ENCODE measurements at regions not wholly inside any gene's neighbourhood (a gene's known extent, or its start where the extent isn't known, plus 50 kb on each side); places are given as distances from the start of the nearest gene placed in this dataset.
"Not testable (repeated sequence)": the region's sequence is repeated elsewhere in the genome, so short reads cannot be mapped to it uniquely, and the experiment has no call there.

DNA sequence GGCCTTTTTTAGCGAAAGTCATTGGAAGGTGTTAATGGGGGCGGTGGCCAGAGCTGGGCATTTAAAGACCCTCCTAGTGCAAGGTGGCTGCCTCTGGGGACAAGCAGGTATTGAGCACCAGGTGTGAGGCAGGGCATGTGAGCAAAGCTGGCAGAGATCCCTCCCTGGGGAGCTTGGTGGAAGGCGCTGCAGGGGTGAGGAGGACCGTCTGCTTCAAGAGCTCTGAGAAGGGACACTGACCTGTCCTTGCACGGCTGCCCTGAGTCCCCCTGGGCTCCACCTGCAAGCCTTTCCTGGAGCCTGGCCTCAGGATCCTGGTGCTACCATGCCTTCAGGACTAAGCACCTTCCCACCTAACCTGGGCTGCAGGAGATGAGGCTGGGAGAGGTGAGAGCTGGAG, 127.0 kb upstream of the CIBAR2 start:
- DNase-seq (ENCODE audit: low read depth in 3 of 3), result no peak

DNA sequence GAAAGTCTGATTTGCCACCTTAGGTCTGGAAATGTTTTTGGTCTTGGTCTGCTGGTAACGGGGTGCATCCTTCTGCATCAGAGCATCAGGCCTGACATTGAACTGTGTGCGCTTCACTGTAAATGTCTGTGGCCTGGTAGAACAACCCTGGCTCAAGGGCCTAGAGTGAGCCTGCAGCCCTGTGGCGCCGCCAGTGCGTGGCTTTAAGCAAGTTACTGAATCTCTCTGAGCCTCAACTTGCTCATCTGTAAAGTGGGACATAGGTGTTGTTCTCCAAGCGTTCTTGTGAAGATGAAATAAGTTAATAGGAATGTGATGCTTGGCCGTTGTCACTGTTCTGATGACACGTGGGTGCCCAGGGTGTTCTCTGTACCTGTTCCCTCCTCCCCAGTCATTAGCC, 127.6 kb upstream of the CIBAR2 start:
- no peak for DNase-seq (ENCODE audit: low read depth in 3 of 3)

DNA sequence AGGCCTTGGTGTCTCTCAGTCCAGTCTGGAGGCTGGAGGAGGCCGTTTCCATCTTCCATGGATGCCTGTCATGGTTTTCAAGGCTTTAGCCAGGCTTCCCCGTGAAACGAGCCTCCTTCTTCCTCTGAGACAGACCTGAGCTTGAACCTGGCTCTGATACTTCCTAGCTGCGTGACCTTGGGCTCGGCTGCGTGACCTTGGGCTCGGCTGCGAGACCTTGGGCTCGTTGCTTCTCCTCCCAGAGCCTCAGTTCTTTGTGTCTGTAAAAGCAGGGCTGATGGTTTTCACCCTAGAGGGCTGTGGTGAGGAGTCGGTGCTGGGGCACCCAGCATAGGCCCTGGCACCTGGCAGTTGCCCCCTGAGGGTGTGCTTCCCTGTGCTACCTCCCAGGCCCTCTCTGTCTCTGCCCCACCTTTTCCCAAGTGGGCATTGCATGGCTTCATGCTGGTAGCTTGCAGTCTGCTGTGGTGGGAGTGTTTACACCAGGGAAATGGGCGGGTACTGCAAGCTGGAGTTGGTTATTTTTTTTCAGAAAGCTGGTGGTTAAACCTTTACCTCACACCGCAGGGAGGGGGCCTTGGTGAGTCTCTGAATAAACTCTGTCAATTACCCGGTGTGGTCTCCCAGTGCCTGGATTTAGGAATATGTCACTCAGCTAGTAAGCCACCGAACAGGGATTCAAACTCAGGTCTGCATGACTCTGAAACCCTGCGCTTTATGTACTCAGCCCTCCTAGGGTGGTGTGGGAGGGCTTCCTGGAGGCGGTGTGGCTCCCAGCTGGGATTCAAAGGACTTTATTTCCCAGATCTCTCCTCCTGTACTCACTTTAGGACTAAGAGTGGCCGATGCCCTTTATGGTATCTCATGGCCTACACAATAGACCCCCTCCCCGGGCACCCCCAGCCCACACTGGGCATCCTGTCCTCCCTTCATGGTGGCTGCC, 129.0 kb upstream of the CIBAR2 start:
- no peak for DNase-seq (ENCODE audit: low read depth in 3 of 3)

DNA sequence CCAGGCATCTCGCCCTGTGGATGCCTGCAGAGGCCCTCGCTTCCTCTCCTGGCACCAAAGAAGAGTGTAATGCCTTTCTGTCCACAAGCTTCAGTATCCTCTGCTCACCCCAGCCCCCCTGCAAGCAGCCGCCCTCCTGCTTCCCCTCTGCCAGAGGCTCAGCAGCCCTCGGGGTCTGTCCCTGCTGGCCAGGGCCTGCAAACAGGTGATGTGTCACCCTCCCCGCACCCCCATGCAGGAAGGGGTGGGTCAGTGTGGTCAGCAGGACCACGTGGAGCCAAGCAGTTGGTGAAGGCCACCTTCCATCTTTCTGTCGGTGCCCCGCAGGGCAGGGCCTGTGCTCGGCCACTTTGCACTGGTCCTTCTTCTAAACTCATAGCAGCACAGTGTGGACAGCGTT, 129.9 kb upstream of the CIBAR2 start:
- DNase-seq (ENCODE audit: low read depth in 3 of 3), result no peak

DNA sequence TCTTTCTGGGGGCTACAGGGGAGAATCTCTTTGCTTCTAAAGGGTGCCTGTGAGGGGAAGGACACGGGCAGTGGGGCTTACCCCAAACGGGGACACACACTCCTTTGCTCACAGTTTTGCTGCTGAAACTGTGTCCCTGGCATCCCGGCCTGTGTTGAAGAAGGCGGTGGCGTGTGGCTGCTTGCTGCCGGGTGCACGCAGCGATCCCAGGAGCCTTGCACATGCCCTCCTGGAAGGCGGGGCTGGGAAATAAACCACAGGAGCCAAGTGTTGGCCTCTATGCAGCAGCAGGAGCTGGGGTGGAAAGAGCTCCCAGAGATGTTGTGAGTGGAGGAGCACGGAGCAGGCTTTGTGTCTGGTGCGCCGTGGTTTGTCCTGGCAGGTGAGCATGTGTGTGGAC, 131.0 kb upstream of the CIBAR2 start:
- DNase-seq (ENCODE audit: low read depth in 3 of 3), result no peak

DNA sequence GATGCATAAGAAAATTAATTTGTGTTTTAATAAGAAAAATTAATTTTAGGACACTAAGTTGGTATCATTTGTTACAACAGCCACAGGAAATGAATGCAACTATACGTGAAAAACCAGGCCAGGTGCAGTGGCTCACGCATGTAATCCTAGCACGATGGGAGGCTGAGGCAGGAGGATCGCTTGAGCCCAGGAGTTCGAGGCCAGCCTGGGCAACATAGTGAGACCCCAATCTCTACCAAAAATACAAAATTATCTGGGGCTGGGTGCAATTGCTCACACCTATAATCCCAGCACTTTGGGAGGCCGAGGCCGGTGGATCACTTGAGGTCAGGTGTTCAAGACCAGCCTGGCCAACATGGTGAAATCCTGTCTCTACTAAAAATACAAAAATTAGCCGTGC, 132.2 kb upstream of the CIBAR2 start:
- not testable (repeated sequence) for DNase-seq (ENCODE audit: low read depth in 3 of 3)

DNA sequence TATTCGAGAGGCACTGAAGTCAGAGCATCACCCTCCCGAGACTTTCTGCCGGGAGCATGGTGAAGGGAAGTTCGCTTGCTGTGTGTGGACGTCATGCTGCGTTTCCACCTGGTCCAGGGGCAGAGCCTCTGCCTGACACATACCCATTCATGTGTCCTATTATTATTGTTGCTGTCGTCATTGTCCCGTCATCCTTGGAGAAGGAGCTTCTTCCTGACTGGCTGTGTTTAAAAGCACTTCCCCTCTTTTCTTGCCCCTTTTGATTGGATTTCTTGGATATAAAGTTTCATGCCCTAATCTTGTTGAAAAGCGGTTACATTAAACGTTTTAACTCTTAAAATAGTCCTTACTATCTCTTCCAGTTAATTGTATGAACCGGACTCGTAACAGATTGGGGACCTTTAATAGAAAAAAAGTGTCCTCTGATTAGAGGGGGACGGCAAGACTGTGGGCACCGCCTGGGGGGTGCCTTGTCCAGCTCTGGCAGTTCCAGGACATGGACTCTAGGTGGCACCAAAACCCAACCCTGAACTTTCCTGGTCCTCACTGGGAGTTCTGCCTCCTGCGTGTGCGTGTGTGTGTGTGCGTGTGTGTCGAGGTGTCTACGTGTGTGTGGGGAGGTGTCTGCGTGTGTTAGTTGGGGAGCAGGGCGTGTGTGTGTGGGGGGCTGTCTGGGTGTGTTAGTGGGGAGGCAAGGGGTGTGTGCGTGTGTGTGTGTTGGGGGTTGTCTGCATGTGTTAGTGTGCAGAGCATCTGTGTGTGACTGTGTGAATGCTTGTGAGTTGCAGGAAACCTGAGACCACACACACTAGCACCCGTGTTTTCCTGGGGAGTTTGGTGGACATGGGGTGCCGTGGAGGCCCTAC, 133.3 kb upstream of the CIBAR2 start:
- DNase-seq (ENCODE audit: low read depth in 3 of 3), result peak; percentile 18 to 24 (median 18)

DNA sequence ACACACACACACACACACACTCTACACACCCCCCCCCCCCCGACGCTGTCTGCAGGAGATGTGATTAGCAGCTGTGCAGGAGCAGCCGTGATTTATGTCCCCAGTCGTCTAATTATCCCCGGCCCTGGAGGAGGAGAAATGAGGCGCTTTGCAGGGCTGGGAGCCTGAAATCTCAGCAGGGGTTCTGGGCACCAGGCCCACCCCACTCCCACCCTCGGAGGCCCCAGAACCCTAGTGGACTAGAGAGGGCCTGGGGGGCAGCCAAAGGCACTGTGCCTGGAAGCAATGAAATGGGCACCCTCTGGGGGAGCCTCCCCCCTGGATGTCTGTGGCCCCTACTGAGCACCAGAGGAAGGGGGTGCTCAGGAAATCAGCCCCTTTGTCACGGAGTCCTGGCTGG, 134.2 kb upstream of the CIBAR2 start:
- DNase-seq (ENCODE audit: low read depth in 3 of 3), result no peak

DNA sequence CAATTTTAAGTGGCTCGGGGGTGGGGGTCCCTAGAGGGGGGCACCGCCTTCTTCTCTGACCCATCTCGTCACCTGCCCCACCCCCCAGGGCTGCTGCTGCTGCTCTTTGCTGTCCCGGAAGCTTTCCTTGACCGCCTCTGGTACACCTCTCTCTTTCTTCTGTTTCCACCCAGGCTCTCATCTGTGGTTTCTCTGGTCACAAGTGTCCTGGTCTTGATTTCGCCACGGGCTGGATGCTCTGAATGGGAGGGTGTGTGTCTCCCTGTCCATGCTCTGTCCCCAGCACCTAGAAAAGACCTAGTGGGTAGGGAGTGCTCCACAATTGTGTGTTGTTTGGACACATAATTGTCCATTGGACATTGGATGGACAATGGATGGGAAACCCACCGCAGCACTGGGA, 134.7 kb upstream of the CIBAR2 start:
- DNase-seq (ENCODE audit: low read depth in 3 of 3), result no peak

DNA sequence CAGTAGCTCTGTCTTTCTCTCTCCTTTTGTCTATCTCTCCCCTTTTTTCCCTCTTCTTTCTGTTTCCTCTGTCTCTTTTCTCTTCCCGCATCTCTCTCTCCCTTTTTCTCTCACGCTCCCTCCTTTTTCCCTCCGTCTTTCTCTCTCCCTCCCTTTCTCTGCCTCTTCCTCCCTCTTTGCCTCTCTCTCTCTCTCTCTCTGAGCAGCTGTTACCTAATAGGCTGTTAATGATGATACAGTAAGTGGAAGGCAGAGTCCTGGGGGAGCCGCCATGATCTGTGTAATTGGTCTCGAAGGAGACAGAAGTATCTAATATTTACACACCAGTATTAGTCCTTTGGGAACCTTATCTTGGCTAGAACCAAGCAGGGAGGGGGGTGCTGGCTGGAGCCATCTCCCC, 136.1 kb upstream of the CIBAR2 start:
- DNase-seq (ENCODE audit: low read depth in 3 of 3), result no peak

DNA sequence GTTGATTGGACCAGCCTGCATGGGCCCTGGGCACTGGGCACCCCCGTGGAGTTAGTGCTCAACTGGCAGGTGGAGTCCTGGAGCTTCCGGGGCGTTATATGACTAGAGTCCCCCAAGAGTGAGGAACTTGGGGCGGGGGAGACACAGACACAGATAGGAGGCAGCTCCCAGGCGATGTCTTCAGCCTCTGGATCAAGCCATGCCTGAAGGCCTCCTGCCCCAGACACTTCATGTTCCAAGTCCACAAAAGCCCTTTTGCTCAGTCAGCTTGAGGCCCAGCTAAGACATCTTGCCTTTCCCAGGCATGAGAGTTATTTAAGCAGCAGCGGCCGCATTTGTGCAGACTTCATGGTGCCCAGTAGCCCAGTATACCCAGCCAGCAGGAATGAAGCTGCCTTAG, 136.6 kb upstream of the CIBAR2 start:
- DNase-seq (ENCODE audit: low read depth in 3 of 3), result no peak

DNA sequence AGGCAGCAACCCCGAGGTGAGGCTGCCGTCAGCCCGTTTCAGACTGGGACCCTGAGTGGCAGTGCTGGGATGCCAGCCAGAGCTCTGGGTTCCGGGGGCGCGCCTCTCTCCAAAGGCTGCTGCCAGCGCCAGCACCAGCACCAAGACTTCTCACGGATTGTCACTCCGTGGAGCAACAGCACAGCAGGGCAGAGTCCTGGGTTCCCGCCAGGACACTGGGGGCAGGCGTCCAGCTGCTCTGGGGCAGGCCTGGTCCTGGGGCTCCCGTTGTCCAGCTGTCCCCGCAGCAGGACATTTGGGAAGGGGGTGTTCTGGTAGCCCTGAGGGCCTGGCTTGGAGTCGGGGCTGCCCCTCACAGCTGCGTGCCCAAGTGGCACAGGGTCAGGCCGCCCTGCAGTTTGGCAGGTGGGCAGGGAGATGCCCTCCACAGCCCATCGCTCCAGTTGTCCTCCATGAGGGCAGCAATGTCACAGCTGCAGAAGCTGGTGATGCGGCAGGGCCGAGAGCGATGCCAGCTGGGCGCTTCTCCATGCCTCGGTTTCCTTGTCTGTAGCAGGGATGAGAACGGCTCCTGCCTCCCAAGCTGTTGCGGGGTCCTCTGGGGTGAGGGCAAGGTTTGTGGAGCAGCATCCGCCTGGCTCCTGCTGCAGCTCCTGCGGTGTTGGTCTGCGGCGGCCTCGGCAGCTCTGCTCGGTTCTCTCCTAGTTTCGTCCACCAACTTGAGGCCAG, 137.3 kb upstream of the CIBAR2 start:
- no peak for DNase-seq (ENCODE audit: low read depth in 3 of 3)

DNA sequence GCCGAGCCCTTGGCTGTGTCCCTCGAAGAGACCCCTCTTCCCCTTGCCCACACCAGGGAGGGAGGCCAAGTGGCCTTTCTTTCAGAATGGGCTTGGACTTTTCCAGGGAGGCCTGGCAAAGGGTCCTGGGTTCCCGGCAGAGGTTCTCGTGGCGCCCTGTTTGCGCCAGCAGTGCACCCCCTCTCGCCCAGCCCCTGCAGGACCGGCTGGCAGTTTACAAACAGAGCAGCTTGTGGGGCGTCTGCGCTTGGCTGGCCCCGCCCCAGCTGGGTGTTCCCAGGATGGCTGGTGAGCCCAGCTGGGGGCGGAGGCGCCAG, 137.8 kb upstream of the CIBAR2 start:
- no peak for DNase-seq (ENCODE audit: low read depth in 3 of 3)

DNA sequence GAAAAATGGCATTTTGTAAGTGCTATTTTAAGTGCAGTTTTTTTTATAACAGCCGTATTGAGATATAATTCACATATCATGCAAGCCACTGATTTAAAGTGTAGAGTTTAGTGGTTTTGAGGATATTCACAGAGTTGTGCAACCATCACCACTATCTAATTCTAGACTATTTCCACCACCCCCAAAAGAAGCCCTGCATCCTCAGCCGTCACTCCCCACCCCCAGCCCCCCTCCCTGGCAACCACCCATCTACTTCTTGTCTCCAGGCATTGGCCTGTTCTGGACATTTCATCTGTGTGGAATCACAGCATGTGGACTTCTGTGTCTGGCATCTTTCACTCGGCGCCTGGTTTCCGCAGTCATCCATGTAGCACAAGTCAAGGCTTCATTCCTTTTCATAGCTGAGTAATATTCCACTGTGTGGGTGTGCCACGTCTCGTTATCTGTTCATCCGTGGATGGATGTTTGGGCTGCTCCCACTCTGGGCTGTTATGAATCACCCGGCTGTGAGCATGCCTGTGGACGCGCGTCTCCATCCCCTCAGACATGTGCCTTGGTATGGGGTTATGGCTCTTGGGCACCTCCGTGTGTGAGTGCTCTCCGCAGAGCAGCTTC, 138.4 kb upstream of the CIBAR2 start:
- DNase-seq (ENCODE audit: low read depth in 3 of 3), result no peak

DNA sequence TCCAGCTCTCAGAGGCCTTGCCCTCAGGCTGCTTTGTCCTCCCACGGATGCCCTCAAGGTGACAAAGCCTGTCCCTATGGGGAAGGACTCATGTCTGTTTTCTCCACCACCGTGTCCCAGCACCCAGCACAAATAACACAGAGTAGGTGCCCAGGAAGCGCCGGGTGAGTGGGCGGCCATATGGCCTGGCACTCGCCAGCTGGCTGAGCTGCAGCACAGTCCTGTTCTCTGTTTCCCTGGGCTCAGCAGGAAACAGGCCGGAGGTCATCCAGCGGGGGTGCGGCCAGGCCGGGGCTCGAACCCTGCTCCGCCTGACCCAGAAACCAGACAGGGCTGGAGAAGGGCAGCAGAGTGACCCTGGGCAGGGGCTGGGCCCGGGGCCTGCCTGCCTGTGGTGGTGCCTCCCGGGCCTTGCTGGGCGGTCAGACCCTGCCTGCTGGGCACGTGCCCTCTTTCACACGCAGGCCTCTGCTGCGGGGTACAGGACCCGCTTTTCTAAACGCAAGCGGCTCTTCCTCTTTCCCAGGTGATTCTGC, 139.0 kb upstream of the CIBAR2 start:
- no peak for DNase-seq (ENCODE audit: low read depth in 3 of 3)

DNA sequence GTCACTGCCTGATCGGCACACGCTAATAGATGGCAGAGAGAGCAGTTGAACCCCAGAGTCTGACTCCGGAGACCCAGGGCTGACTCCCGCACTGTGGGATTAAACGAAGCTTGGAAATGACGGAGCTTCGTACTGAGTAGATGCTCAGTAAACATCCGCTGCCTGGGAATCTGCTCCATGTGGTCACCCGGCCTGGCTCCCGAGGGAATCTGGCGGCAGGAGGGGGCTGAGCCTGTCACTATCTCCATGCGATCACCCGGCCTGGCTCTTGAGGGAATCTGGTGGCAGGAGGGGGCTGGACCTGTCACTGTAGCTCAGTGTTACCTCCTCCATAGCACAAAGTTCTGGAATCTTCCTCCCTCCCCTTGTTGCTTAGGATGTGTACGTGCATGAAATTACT, 139.7 kb upstream of the CIBAR2 start:
- DNase-seq (ENCODE audit: low read depth in 3 of 3), result no peak

DNA sequence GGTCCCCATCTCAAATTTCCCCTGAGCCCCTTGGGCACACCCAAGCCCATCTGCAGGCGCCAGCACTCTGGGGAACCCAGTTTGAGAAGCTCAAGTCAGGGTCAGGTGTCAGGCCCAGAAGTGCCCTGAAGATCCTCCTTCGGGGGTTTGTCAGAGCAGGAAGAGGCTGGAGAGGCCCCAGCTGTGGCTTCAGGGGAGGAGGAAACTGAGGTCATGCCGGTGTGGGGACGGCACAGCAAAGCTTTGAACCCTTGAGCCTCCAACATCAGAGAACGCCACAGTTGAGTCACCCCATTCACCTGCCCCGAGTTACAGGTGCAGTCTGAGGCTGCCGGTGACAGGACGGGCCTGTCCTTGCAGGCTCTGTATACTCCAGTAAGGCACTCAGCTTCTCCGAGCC, 140.2 kb upstream of the CIBAR2 start:
- no peak for DNase-seq (ENCODE audit: low read depth in 3 of 3)

DNA sequence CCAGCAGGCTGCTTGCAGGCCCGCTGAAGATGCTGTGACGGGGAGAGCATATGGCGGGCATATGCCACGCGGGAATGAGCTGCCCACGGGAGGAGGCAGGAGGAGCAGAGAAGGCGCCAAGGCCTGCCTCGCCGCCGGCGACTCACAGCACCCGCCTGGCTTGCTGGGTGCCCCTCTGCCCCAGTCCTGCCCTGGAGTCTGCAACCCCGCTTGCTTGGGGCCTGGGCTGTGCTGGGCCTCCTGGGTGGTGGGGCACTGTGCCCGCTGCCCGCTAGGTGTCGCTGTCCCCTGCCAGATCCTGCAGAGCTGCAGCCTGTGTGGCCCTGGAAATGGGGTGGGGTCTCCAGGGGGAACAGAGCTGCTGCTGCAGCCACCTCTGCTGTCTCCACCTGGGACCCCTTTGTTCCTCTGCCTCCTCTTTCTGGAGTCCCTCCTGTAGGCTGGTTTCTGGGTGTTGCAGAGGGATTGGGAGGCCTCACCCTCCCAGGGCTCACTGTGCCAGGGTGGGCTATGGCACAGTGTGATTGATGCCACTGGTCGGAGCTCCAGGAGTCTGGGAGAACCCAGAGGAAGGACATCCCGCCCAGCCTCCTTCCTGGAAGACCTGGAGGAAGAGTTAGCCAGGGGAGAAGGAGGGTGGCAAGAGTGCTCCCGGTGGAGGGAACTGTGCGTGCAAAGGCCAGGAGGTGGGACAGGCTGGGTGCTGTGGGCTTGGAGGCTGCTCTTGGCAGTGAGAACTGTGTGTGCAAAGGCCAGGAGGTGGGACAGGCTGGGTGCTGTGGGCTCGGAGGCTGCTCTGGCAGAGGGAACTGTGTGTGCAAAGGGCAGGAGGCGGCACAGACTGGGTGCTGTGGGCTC, 141.0 kb upstream of the CIBAR2 start:
- peak; percentile 20 to 58 (median 36) for DNase-seq (ENCODE audit: low read depth in 3 of 3)

DNA sequence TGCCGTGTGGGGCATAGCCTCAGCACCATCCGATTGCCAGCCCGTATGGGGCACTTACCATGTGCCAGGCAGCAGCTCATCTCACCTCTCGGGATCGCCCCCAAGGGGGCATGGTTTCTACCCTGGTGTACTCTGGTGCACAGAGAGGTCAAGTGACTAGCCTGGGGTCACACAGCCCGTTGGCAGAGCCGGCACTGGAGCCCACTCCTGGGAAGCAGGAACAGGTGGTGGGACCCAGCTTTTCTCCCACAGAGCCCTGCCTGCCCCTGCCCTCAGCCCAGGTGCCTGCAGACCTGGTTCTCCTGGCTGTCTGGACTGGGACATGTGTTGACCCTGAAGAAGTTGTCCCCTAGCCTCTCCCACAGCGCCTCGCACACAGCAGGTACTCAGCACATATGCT, 141.8 kb upstream of the CIBAR2 start:
- DNase-seq (ENCODE audit: low read depth in 3 of 3), result no peak

DNA sequence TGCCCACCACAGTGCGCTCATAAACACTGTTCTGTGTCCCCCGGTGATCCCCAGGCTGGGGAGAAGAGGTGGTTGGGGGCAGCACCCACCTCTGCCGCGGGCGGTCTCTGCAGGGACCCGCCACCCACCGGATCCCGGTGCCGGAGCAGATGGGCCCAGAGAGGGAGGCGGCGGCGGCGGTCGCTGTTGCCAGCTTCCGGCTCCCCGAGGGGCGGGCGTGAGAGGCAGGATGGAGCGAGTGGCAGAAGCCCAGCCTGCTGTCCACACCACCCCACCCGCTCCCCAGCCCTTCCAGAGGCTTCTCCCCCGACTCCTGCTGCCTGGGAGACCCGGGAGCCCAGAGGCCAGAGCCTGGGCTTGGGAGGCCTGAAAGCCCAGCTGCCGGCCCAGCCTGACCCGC, 142.6 kb upstream of the CIBAR2 start:
- no peak for DNase-seq (ENCODE audit: low read depth in 3 of 3)

DNA sequence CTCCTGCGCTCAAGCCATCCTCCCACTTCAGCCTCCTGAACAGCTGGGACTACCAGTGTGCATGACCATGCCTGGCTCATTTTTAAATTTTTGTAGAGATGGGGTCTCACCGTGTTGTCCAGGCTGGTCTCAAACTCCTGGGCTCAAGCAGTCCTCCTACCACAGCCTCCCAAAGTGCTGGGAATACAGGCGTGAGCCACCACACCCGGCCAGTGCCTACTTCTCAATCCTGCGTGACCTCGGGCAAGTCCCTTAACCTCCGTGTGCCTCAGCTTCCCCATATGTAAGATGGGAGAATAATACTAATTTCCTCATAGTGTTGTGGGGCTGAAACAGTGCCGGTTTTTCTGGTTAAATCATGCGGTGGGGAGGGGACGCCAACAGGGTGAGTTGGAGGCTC, 143.5 kb upstream of the CIBAR2 start:
- no peak for DNase-seq (ENCODE audit: low read depth in 3 of 3)

Measured in stimulated activated CD4-positive, alpha-beta T cell treated with anti-CD3 and anti-CD28 coated beads, TNF-alpha, amount 100 ng/mL, for 48 hours (primary cell).